Neural cell (in vitro differentiated cells): ENCODE measurements at regions not wholly inside any gene's neighbourhood (a gene's known extent, or its start where the extent isn't known, plus 50 kb on each side); places are given as distances from the start of the nearest gene placed in this dataset.

Experiments used
- CTCF ChIP-seq: fragments of 450-650 bp; IDR thresholded peaks from 2 replicates; pipeline ENCODE4 v1.5.1; 2014; ENCODE audit warnings: antibody characterized with exemption, mild to moderate bottlenecking, moderate library complexity; ENCODE audit not compliant: poor library complexity, severe bottlenecking
- EP300 ChIP-seq: fragments of 450-650 bp; conservative IDR thresholded peaks from 2 replicates; pipeline ENCODE4 v1.6.1; 2014; ENCODE audit warnings: antibody characterized with exemption, mild to moderate bottlenecking, moderate library complexity; ENCODE audit not compliant: poor library complexity, severe bottlenecking
- EZH2 ChIP-seq: fragments of 200-600, 300-800 bp; shearing (Covaris generic), sonication (generic); IDR thresholded peaks from 2 replicates; pipeline ENCODE4 v1.6.1; 2014; ENCODE audit warnings: antibody characterized with exemption, low read length, borderline replicate concordance, mild to moderate bottlenecking; ENCODE audit not compliant: insufficient read depth, poor library complexity, severe bottlenecking
- MXI1 ChIP-seq: fragments of 450-650 bp; conservative IDR thresholded peaks from 2 replicates; pipeline ENCODE4 v1.6.1; 2014; ENCODE audit warnings: antibody characterized with exemption, mild to moderate bottlenecking; ENCODE audit not compliant: poor library complexity, severe bottlenecking
- POLR2AphosphoS5 ChIP-seq: IDR thresholded peaks from 2 replicates; pipeline ENCODE4 v1.6.1; 2012
- RAD21 ChIP-seq: fragments of 450-650 bp; conservative IDR thresholded peaks from 2 replicates; pipeline ENCODE4 v1.6.1; 2014; ENCODE audit warnings: antibody characterized with exemption, mild to moderate bottlenecking, moderate library complexity
- REST ChIP-seq: IDR thresholded peaks from 2 replicates; pipeline ENCODE4 v1.6.1; 2012; ENCODE audit warnings: borderline replicate concordance
- SMC3 ChIP-seq: fragments of 450-650 bp; conservative IDR thresholded peaks from 2 replicates; pipeline ENCODE4 v1.6.1; 2014; ENCODE audit warnings: antibody characterized with exemption, mild to moderate bottlenecking, moderate library complexity; ENCODE audit not compliant: poor library complexity
- TAF1 ChIP-seq: IDR thresholded peaks from 2 replicates; pipeline ENCODE4 v1.6.1; 2012; ENCODE audit warnings: low read depth

- TF ChIP-seq CTCF (no peak), EP300 (no peak), POLR2AphosphoS5 (no peak), EZH2 (no peak), TAF1 (no peak), RAD21 (no peak), MXI1 (no peak), SMC3 (no peak), REST (no peak)
These were observed 152.0 kb upstream of the EDNRA start for GRCh38 chr4:147328756-147329446.
